Stimulated activated naive CD8-positive, alpha-beta T cell treated with anti-CD3 and anti-CD28 coated beads, Interleukin-15, Interleukin-2, amounts not matched to agents 100 ng/mL and 50 ng/mL, for 24 hours (primary cell): ENCODE measurements at regions not wholly inside any gene's neighbourhood (a gene's known extent, or its start where the extent isn't known, plus 50 kb on each side); places are given as distances from the start of the nearest gene placed in this dataset.

Experiments
- H3K27ac Mint-ChIP-seq: one replicate; pipeline ENCODE4 v1.8.0; 2021; ENCODE audit warnings: mild to moderate bottlenecking, mixed read lengths
- H3K27me3 Mint-ChIP-seq: one replicate; pipeline ENCODE4 v1.8.0; 2021; ENCODE audit warnings: mixed read lengths
- H3K36me3 Mint-ChIP-seq: one replicate; pipeline ENCODE4 v1.8.0; 2021; ENCODE audit warnings: low read depth, mixed read lengths
- H3K4me1 Mint-ChIP-seq: one replicate; pipeline ENCODE4 v1.8.0; 2021; ENCODE audit warnings: low read depth, mixed read lengths
- H3K4me3 Mint-ChIP-seq: one replicate; pipeline ENCODE4 v1.8.0; 2021; ENCODE audit warnings: mild to moderate bottlenecking, mixed read lengths
- H3K9me3 Mint-ChIP-seq: one replicate; pipeline ENCODE4 v1.8.0; 2021; ENCODE audit warnings: mixed read lengths

DNA sequence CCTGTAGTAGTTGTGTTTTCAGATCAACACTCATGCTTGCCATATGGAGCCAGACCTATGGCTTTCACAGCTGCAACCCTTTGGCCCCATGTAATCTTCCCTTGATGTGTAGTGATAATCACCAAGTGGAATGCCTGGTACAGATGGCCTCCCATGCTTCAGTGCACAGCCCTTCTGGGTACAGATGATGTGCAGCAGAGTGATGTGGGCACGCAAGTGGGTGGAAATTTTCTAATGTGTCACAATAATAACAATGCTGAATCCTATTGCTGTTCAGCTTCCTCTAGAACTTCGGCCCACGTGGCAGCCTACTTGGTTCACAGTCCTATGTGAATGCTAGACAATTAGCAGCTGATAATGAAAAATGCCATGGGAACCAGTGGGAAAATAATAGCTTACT is 188.1 kb downstream of the SNAPC1 start:
- H3K27me3 Mint-ChIP-seq, result peaks cover 15% of the 10 kb centered on the region
- no peaks in the 10 kb centered on the region for H3K9me3 Mint-ChIP-seq
- H3K4me1 Mint-ChIP-seq, result no peaks in the 10 kb centered on the region
- H3K27ac Mint-ChIP-seq, result no peak overlapping the region
- no peaks in the 10 kb centered on the region for H3K36me3 Mint-ChIP-seq
- H3K4me3 Mint-ChIP-seq, result no peak overlapping the region

DNA sequence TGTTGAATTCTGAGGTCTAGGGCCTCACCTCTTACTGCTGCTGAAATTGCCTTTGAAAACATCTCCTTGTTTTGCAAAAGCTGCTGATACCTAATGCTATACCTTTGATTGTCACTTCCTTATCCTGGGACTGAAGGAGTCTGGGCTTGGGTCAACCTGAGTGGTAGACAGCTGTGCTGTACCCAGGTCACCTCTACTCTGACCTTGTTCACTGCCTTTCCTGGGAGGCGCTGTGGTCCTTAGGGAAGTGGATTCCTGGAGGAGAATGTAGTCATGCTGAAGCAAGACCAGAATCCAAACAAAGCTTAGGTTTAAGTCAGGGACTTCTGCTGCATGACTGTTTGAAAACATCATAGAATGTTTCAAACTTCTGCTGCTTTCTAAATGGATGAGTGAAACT is 191.4 kb downstream of the SNAPC1 start:
- Mint-ChIP-seq H3K4me1 (no peaks in the 10 kb centered on the region), H3K4me3 (no peak overlapping the region), H3K9me3 (peaks cover 3% of the 10 kb centered on the region), H3K27ac (no peak overlapping the region), H3K36me3 (no peaks in the 10 kb centered on the region), H3K27me3 (peaks cover 24% of the 10 kb centered on the region)

DNA sequence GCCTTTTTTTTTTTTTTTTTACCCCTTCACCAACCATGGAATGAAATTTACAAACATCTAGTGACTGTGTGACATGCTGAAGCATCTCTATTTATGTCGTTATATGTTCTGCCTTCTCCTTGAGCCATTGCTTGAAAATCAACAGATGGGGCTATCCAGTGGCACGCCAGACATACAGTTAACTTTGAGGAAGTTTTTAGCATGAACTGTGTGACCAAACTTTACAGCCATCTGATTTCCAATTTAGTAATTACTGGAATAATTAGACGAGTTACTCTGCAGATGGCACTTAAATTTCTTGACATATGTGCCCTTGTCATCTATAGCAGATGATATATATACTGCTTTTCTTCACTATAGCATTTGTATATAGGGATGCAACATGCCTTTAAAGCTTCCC is 192.1 kb downstream of the SNAPC1 start:
- H3K36me3 Mint-ChIP-seq, result no peaks in the 10 kb centered on the region
- no peaks in the 10 kb centered on the region for H3K4me1 Mint-ChIP-seq
- peaks cover 3% of the 10 kb centered on the region for H3K9me3 Mint-ChIP-seq

DNA sequence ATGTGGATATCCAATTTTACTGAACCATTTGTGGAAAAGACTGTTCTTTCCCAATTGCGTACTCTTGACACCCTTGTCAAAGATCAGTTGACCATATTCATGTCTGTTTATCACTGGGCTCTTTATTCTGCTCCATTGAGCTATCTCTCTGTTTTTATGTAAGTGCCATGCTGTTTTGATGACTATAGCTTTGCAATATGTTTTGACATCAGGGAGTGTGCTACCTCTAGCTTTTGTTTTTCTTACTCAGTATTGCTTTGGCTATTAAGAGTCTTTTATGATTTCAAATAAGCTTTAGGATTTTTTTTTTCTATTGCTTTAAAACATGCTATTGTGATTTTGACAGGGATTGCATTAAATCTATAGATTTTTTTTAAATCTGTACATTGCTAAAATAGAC is 194.3 kb downstream of the SNAPC1 start:
- Mint-ChIP-seq H3K36me3 (no peaks in the 10 kb centered on the region), H3K4me1 (no peaks in the 10 kb centered on the region), H3K27ac (no peak overlapping the region), H3K4me3 (no peak overlapping the region), H3K9me3 (peaks cover 3% of the 10 kb centered on the region), H3K27me3 (peaks cover 45% of the 10 kb centered on the region)

More for the DNA sequence above, 192.1 kb downstream of the SNAPC1 start:
- Mint-ChIP-seq H3K4me3 (no peak overlapping the region), H3K27ac (no peak overlapping the region), H3K27me3 (peaks cover 29% of the 10 kb centered on the region)

DNA sequence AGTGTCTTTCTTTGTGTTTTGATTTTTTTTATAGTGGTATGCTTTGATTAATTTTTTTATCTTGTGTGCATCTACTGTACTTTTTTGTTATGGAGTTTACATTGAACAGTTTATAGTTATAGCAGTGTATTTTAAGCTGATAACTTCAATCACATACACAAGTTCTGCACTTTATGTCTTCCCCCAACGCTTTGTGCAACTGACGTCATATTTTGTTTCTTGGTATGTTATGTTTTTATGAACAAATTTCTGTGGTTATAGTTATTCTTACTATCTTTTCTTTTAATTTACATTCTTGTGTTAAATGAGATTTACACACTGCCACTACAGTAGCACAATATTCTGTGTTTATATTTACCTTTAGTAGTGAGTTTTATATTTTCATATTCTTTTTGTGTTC is 197.1 kb downstream of the SNAPC1 start:
- Mint-ChIP-seq H3K4me3 (no peak overlapping the region), H3K9me3 (peaks cover 3% of the 10 kb centered on the region), H3K36me3 (no peaks in the 10 kb centered on the region), H3K27me3 (peaks cover 62% of the 10 kb centered on the region), H3K4me1 (no peaks in the 10 kb centered on the region), H3K27ac (no peak overlapping the region)

DNA sequence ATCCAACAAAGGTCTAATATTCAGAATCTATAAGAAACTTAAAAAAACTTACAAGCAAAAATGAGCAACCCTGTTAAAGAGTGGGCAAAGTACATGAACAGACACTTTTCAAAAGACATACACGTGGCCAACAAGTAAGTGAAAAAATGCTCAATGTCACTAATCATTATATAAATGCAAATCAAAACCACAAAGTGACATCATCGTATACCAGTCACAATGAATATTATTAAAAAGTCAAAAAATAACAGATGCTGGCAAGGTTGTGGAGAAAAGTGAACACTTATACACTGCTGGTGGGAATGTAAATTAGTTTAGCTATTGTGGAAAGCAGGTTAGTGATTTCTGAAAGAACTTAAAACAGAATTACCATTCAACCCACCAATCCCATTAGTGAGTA is 199.1 kb downstream of the SNAPC1 start:
- H3K36me3 Mint-ChIP-seq, result no peaks in the 10 kb centered on the region
- peaks cover 2% of the 10 kb centered on the region for H3K9me3 Mint-ChIP-seq
- H3K4me1 Mint-ChIP-seq, result no peaks in the 10 kb centered on the region
- no peak overlapping the region for H3K4me3 Mint-ChIP-seq
- peaks cover 62% of the 10 kb centered on the region for H3K27me3 Mint-ChIP-seq
- no peak overlapping the region for H3K27ac Mint-ChIP-seq

DNA sequence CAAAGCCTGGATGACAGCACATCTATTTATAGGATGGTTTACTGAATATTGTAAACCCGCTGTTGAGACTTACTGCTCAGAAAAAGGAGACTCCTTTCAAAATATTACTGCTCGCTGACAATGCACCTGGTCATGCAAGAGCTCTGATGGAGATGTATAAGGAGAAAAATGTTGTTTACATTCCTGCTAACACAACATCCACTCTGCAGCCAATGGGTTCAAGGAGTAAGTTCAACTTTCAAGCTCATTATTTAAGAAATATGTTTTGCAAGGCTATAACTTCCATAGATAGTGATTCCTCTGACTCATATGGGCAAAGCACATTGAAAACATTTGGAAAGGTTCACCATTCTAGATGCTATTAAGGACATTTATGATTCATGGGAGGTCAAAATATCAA is 201.7 kb downstream of the SNAPC1 start:
- no peaks in the 10 kb centered on the region for H3K4me1 Mint-ChIP-seq
- peaks cover 63% of the 10 kb centered on the region for H3K27me3 Mint-ChIP-seq

DNA sequence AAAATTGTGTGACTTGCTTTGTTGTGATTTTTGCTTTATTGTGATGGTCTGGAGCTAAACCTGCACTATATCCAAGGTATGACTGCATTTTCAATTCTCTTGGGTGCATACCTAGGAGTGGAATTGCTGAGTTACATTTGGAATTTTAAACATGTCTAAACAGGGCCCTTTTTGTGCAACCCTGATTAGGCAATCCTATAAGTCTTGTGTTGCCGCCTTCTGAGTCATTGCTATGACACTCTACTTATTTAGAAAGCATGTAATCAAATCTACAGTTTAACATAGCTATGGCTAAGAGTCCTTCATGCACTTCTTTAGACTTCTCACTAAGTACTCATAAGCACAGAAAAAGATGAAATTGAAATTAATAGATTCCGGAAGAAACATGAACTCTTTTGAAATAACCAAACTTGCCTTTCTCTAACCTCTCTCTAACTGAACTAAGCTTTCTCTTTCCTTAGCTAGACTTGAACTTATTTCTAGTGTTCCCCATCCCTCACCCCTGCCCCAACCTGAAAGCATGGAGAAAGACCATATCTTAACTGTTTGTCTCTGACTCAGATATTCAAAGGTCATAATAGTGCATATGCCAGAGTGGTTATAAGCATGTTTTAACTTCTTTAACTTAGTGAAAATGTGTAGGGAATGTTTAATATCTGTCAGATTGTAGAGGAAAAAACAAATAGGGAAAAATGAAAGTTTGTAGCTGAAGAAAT is 203.0 kb downstream of the SNAPC1 start:
- no peaks in the 10 kb centered on the region for H3K4me1 Mint-ChIP-seq
- H3K4me3 Mint-ChIP-seq, result no peak overlapping the region
- H3K27ac Mint-ChIP-seq, result no peak overlapping the region
- H3K27me3 Mint-ChIP-seq, result peaks cover 64% of the 10 kb centered on the region
- H3K9me3 Mint-ChIP-seq, result no peaks in the 10 kb centered on the region
- no peaks in the 10 kb centered on the region for H3K36me3 Mint-ChIP-seq

More for the DNA sequence above, 201.7 kb downstream of the SNAPC1 start:
- Mint-ChIP-seq H3K9me3 (no peaks in the 10 kb centered on the region), H3K4me3 (no peak overlapping the region), H3K27ac (no peak overlapping the region), H3K36me3 (no peaks in the 10 kb centered on the region)

DNA sequence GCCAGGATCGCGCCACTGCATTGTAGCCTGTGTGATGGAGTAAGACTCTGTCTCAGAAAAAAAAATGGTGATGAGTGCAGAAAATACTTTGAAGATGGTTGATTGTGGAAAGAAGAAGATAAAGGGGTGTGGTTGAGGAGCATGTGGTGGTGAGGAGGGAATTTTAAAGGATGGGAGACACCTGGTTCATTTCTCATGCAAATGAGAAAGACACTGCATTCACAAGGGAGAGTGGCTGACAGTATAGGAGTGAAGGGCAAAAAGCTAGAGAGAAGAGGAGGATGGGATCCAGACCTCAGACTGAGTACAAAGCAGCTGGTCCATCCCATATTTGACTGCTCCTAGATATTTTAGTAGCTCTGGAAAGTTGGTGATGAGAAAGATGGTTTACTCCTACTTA is 206.0 kb downstream of the SNAPC1 start:
- no peak overlapping the region for H3K4me3 Mint-ChIP-seq
- H3K9me3 Mint-ChIP-seq, result no peaks in the 10 kb centered on the region
- no peaks in the 10 kb centered on the region for H3K4me1 Mint-ChIP-seq
- peaks cover 46% of the 10 kb centered on the region for H3K27me3 Mint-ChIP-seq
- H3K27ac Mint-ChIP-seq, result no peak overlapping the region
- no peaks in the 10 kb centered on the region for H3K36me3 Mint-ChIP-seq

DNA sequence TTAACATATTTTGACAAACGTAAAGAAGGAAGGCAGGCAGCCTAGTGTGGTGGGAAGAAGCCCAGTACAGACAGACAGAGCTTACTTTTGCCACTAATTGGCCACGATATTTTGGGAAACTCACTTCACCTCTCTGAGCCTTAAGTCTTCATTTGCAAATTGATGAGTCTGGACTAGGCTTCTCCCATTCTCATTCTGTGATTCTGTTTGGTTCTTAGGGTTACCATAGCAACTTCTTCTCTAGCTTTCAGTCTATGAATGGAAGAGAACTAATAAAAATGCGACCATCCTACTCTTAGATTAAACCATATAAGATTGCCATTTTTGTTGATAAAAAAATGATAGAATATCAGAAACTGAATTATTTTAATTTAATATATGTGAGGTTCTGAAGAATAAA is 210.5 kb downstream of the SNAPC1 start:
- Mint-ChIP-seq H3K36me3 (no peaks in the 10 kb centered on the region), H3K4me1 (no peaks in the 10 kb centered on the region), H3K9me3 (peaks cover 5% of the 10 kb centered on the region), H3K4me3 (no peak overlapping the region), H3K27me3 (peaks cover 28% of the 10 kb centered on the region), H3K27ac (no peak overlapping the region)

DNA sequence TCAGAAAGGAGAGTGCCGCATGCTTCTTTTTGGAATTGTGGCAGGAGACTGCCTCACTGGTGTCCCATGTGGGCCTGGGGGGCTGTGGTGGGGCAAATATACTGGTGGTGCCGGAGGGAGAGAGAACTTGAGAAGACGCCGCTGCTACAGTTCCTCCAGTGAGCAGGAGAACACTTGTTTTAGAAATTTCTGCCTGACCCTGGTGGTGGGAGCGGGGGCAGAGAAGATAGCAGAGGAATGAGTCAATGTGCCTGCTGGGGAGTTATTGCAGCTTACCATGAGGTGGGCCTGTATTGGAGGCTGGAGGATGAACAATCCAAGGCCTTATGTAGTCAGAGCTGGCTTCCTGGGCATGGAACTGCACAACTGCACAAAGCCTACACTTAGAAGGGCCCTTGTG is 211.8 kb downstream of the SNAPC1 start:
- H3K4me3 Mint-ChIP-seq, result no peak overlapping the region
- H3K27ac Mint-ChIP-seq, result no peak overlapping the region
- H3K36me3 Mint-ChIP-seq, result no peaks in the 10 kb centered on the region
- H3K27me3 Mint-ChIP-seq, result peaks cover 26% of the 10 kb centered on the region
- H3K4me1 Mint-ChIP-seq, result no peaks in the 10 kb centered on the region
- H3K9me3 Mint-ChIP-seq, result peaks cover 9% of the 10 kb centered on the region

DNA sequence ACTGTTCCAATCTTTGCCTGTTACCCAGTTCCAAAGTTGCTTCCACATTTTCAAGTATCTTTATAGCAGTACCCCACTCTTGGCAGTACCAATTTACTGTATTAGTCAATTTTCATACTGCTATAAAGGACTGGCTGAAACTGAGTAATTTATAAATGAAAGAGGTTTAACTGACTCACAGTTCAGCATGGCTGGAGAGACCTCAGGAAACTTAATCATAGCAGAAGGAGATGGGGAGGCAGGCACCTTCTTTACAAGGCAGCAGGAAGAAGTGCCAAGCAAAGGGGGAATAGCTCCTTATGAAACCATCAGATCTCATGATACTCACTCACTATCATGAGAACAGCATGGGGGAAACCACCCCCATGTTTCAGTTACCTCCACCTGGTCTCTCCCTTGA is 215.0 kb downstream of the SNAPC1 start:
- Mint-ChIP-seq H3K4me3 (no peak overlapping the region), H3K27me3 (peaks cover 22% of the 10 kb centered on the region), H3K9me3 (peaks cover 9% of the 10 kb centered on the region), H3K36me3 (no peaks in the 10 kb centered on the region), H3K4me1 (no peaks in the 10 kb centered on the region), H3K27ac (no peak overlapping the region)

DNA sequence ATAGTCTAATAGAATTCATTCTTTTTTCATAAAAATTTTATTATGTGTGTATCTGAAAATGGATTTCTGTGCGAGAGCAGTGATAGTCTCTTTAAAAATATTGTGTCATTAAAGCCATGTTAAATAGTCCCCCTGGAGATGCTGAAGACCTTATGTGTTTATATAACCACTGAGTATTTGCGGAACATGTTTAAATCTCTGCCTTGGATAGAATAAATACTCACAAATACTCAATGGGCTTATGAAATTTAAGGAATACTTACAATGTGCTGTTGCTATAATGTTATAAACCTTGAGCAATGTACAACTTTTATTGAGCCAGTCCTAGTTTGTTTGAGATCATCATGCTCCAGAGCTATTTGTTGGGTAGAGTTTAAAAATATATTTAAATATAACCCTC is 226.0 kb downstream of the SNAPC1 start:
- H3K36me3 Mint-ChIP-seq, result no peaks in the 10 kb centered on the region
- H3K27me3 Mint-ChIP-seq, result no peaks in the 10 kb centered on the region
- no peaks in the 10 kb centered on the region for H3K9me3 Mint-ChIP-seq
- no peaks in the 10 kb centered on the region for H3K4me1 Mint-ChIP-seq
- H3K4me3 Mint-ChIP-seq, result no peak overlapping the region
- H3K27ac Mint-ChIP-seq, result no peak overlapping the region

DNA sequence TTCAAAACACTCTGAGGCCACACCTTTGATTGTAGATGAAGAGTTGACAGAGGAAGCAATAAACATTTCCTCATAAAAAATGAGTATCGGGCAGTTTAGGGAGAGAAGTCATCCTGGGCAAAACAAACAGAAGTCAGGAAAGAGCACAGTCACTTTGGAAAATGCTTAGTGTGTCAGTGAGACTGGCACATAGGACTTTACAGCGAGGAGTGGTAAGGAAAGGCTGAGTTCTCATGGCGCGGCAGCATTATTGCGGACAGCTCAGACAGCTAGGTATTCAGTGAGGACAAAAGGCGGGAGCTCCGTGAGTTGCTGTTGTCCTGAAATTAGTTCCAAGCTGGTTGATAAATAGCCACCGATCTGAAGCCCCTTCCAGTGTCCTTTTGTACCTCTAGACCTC is 229.9 kb downstream of the SNAPC1 start:
- Mint-ChIP-seq H3K27me3 (no peaks in the 10 kb centered on the region), H3K9me3 (no peaks in the 10 kb centered on the region), H3K27ac (no peak overlapping the region), H3K4me1 (no peaks in the 10 kb centered on the region), H3K4me3 (no peak overlapping the region), H3K36me3 (no peaks in the 10 kb centered on the region)

DNA sequence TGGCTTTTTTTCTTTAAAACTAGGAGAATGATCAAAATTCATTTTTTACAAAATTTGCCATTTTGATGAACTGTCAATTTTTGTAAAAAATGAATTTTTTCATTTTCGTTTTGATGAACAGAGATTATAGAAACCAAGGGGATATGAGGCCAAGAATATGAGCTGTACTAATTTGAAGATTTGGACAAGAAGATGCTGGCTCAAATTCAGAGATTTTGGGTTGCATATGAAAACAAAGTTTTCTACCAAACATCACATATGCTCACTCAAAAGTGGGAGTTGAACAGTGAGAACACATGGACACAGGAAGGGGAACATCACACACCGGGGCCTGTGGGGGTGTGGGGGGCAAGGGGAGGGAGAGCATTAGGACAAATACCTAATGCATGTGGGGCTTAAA is 230.7 kb downstream of the SNAPC1 start:
- H3K36me3 Mint-ChIP-seq, result no peaks in the 10 kb centered on the region
- H3K4me1 Mint-ChIP-seq, result no peaks in the 10 kb centered on the region
- H3K27me3 Mint-ChIP-seq, result no peaks in the 10 kb centered on the region
- H3K9me3 Mint-ChIP-seq, result no peaks in the 10 kb centered on the region
- no peak overlapping the region for H3K27ac Mint-ChIP-seq
- no peak overlapping the region for H3K4me3 Mint-ChIP-seq

DNA sequence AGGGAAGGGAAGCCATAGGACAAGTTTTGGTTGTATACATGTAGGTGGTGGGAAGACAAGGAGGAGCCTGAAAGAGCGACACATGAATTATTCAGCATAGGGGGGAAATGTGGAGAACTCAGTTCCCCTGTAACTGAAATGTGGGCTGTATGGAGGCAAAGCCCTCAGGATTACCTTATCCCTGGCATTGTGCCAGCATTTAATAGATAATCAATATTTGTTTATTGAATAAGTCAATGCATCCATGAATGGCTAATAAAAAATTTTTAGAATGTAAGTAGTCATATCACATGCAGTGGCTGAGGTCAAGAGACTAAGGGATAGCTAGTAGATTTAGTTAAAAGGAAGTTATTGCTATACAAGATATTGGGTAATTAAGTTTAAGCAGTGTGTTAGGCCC is 232.4 kb downstream of the SNAPC1 start:
- Mint-ChIP-seq H3K4me1 (no peaks in the 10 kb centered on the region), H3K36me3 (no peaks in the 10 kb centered on the region), H3K27ac (no peak overlapping the region), H3K4me3 (no peak overlapping the region), H3K9me3 (no peaks in the 10 kb centered on the region), H3K27me3 (peaks cover 3% of the 10 kb centered on the region)
